ENCODE measurements at regions not wholly inside any gene's neighbourhood (a gene's known extent, or its start where the extent isn't known, plus 50 kb on each side); places are given as distances from the start of the nearest gene placed in this dataset.

DNA sequence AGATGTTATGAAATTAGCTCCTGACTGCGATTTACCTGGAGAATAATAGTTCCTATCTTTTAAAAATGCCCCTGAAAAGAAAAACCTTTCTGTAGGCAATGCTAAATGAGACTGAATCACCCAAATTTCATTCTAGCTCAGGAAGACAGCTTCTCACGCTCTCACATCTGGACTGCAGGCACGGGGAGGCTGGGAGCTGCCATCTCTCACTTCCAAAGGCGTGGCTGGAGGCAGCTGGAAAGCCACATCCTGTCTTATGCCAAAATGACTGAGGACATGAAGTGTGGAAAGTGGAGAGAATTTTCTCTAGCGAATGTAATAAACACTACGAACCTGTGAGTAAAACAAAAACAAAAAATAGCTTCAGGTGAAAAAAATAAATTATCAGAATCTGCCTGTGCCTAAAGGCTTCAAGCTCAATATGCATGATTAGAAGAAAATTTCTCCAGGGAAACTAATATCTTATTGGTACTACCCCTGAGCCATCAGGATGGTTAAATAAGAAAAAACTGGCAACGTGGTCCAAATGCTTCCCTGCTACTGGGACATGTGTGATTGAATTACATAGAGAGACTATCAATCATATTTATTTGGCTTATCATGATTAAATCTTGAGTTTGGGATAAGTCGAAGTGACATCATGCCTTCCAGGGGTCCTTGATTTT lies 58.1 kb upstream of the UBL3 start (continued):
- TF ChIP-seq ERG (CRISPR knock-in tag; IDR thresholded peaks at IDR 0.05) (no peak), ZNF532 (CRISPR knock-in tag; IDR thresholded peaks at IDR 0.05; ENCODE audit: borderline replicate concordance) (no peak), FOXP4 (CRISPR knock-in tag; IDR thresholded peaks at IDR 0.05) (no peak), E2F4 (CRISPR knock-in tag; IDR thresholded peaks at IDR 0.05; ENCODE audit: borderline replicate concordance, low read depth) (no peak), ZNF121 (CRISPR knock-in tag; IDR thresholded peaks at IDR 0.05) (no peak), ZBTB43 (CRISPR knock-in tag; IDR thresholded peaks at IDR 0.05) (no peak), ZNF671 (CRISPR knock-in tag; IDR thresholded peaks at IDR 0.05) (no peak), TCF7 (CRISPR knock-in tag; IDR thresholded peaks at IDR 0.05; ENCODE audit: low read depth) (no peak)

GRCh38 chr13:29907670-29908069 lies 57.3 kb upstream of the UBL3 start:
- TF ChIP-seq ZNF671 (CRISPR knock-in tag; IDR thresholded peaks at IDR 0.05), result no peak
- TF ChIP-seq FOXP1 (CRISPR knock-in tag; IDR thresholded peaks at IDR 0.05; ENCODE audit: borderline replicate concordance), result no peak
- TF ChIP-seq, protein P1, sequence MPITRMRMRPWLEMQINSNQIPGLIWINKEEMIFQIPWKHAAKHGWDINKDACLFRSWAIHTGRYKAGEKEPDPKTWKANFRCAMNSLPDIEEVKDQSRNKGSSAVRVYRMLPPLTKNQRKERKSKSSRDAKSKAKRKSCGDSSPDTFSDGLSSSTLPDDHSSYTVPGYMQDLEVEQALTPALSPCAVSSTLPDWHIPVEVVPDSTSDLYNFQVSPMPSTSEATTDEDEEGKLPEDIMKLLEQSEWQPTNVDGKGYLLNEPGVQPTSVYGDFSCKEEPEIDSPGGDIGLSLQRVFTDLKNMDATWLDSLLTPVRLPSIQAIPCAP (CRISPR knock-in tag; IDR thresholded peaks at IDR 0.05), result no peak
- TF ChIP-seq, protein P2, sequence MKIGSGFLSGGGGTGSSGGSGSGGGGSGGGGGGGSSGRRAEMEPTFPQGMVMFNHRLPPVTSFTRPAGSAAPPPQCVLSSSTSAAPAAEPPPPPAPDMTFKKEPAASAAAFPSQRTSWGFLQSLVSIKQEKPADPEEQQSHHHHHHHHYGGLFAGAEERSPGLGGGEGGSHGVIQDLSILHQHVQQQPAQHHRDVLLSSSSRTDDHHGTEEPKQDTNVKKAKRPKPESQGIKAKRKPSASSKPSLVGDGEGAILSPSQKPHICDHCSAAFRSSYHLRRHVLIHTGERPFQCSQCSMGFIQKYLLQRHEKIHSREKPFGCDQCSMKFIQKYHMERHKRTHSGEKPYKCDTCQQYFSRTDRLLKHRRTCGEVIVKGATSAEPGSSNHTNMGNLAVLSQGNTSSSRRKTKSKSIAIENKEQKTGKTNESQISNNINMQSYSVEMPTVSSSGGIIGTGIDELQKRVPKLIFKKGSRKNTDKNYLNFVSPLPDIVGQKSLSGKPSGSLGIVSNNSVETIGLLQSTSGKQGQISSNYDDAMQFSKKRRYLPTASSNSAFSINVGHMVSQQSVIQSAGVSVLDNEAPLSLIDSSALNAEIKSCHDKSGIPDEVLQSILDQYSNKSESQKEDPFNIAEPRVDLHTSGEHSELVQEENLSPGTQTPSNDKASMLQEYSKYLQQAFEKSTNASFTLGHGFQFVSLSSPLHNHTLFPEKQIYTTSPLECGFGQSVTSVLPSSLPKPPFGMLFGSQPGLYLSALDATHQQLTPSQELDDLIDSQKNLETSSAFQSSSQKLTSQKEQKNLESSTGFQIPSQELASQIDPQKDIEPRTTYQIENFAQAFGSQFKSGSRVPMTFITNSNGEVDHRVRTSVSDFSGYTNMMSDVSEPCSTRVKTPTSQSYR (CRISPR knock-in tag; IDR thresholded peaks at IDR 0.05), result no peak
- no peak for TF ChIP-seq TEAD4 (CRISPR knock-in tag; IDR thresholded peaks at IDR 0.05)
- TF ChIP-seq ZNF219 (CRISPR knock-in tag; IDR thresholded peaks at IDR 0.05; ENCODE audit: borderline replicate concordance), result no peak
- TF ChIP-seq, protein P3, sequence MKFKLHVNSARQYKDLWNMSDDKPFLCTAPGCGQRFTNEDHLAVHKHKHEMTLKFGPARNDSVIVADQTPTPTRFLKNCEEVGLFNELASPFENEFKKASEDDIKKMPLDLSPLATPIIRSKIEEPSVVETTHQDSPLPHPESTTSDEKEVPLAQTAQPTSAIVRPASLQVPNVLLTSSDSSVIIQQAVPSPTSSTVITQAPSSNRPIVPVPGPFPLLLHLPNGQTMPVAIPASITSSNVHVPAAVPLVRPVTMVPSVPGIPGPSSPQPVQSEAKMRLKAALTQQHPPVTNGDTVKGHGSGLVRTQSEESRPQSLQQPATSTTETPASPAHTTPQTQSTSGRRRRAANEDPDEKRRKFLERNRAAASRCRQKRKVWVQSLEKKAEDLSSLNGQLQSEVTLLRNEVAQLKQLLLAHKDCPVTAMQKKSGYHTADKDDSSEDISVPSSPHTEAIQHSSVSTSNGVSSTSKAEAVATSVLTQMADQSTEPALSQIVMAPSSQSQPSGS (CRISPR knock-in tag; IDR thresholded peaks at IDR 0.05; ENCODE audit: borderline replicate concordance, low read depth), result no peak
- TF ChIP-seq NFE2L1 (CRISPR knock-in tag; IDR thresholded peaks at IDR 0.05), result no peak
- POLR2A ChIA-PET, result no interaction called here
- no peak overlapping the region for H3K4me3 Mint-ChIP-seq
- DNase-seq (ENCODE audit: low spot score), result no peak
- no peaks in the 10 kb centered on the region for H3K36me3 Mint-ChIP-seq
- H3K27me3 Mint-ChIP-seq (ENCODE audit: low read depth), result no peaks in the 10 kb centered on the region
- H3K27ac Mint-ChIP-seq, result no peak overlapping the region
- no peak for ATAC-seq
- CTCF ChIA-PET, result interaction anchor here (1.0 to 1.8 kb wide), 3 partner anchors 16 to 136 kb away, joined by 3 to 8 read pairs (median 7); no protein-coding TSS in a partner anchor
- H3K9me3 Mint-ChIP-seq, result no peaks in the 10 kb centered on the region
- peaks cover 8% of the 10 kb centered on the region for H3K4me1 Mint-ChIP-seq
